Stimulated activated CD4-positive, alpha-beta T cell treated with anti-CD3 and anti-CD28 coated beads, Interleukin-12 subunit alpha, Interleukin-12 subunit beta, amount 100 ng/mL, for 24 hours (primary cell): ENCODE measurements at regions not wholly inside any gene's neighbourhood (a gene's known extent, or its start where the extent isn't known, plus 50 kb on each side); places are given as distances from the start of the nearest gene placed in this dataset.
"Not testable (repeated sequence)": the region's sequence is repeated elsewhere in the genome, so short reads cannot be mapped to it uniquely, and the experiment has no call there.

Experiments used
- DNase-seq, 2 experiments: peaks; one replicate each; pipeline ENCODE4 v3.0.0-alpha.2; 2020; ENCODE audit warnings: low read depth in 2 of 2

DNA sequence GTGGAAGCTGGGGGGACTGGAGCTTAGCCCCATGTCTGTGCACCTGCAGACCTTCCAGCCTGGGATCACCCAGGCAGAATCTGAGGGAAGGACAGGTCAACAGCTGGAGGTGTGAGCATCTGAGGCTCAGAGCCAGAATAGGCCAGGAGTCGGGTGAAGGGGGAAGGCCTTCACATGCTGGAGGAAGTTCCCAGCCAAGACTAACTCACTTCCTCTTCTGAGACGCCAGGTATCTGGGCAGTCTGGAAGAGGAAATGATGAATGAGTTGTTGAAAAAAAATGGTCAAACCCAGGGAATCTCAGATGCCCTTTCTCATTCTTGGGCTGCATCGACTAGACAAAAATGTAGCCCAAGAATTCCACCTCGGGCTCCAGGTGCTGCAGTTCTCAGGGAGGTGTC, 73.6 kb upstream of the TIAM2 start:
- DNase-seq, result no peak

- no peak for DNase-seq
Observed at GRCh38 chr6:154923199-154923869, 71.8 kb upstream of the TIAM2 start.

- DNase-seq, result no peak
Observed at GRCh38 chr6:154925130-154925529, 70.0 kb upstream of the TIAM2 start.

GRCh38 chr6:154926366-154926765, 68.7 kb upstream of the TIAM2 start:
- DNase-seq, result no peak

DNA sequence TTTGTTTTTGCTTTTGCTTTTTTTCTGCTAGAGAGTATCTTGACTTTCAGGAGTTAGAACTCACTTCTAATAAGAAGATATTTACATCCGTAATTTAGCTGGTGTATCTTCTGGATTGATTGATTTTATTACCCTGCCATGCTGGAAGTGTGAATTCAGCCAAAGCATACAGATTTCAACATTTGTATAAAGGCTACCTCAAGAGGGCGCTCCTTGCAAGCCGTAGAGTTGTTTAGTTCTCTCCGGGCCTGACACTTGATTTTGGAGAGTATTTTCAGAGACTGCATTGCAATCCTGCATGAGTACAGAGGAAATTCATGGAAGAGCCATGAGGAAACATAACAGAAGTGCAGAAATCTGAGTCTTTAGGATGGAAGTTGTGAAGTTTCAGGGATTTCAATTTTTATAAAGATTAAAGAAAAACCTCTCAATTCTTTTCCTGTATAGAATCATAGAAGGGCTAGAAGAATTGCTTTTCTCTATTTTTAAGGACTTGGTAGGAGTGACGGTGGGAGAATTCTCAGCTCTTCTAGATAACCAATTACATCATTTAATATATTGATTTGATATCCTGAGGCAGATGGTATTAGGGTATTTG, 66.7 kb upstream of the TIAM2 start:
- DNase-seq, result peak; percentile 38 to 65

GRCh38 chr6:154930451-154930851, 64.7 kb upstream of the TIAM2 start:
- DNase-seq, result no peak

DNA sequence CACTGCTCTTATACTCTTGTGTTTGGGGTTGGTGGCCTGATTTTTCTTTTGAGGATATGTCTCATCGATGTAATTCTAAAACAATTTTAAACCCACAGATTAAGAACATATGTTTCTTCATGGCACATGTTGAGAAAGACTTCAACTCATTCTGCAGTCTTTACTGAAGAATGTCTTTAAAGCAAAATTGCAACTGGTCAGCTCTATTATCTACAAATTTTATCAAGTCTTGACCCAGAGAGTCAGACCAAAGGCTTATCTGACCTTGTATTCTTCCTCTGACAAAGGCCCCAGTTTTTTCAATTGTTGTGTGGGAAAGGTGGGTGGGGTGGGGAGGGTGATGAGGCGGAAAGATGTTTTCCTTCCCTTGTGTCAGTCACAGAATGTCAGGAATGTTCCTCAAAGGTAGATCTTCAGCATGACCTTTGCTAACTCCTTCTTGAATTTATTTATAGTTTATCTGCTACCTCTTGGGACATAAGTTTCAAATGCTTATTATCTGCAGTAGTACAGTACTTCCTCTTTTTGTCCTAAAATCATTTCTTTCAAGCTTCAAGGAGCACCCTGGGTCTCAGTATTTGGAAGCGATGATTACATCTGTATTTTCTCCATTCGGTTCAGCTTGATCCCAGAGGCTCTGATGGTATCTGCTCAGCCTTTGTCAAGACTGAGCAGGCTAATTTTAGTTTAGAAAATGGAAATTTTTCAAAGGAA, 63.2 kb upstream of the TIAM2 start:
- no peak for DNase-seq

- DNase-seq, result no peak
Observed at GRCh38 chr6:154932515-154933027, 62.5 kb upstream of the TIAM2 start.

GRCh38 chr6:154933181-154933827, 61.8 kb upstream of the TIAM2 start:
- DNase-seq, result no peak

DNA sequence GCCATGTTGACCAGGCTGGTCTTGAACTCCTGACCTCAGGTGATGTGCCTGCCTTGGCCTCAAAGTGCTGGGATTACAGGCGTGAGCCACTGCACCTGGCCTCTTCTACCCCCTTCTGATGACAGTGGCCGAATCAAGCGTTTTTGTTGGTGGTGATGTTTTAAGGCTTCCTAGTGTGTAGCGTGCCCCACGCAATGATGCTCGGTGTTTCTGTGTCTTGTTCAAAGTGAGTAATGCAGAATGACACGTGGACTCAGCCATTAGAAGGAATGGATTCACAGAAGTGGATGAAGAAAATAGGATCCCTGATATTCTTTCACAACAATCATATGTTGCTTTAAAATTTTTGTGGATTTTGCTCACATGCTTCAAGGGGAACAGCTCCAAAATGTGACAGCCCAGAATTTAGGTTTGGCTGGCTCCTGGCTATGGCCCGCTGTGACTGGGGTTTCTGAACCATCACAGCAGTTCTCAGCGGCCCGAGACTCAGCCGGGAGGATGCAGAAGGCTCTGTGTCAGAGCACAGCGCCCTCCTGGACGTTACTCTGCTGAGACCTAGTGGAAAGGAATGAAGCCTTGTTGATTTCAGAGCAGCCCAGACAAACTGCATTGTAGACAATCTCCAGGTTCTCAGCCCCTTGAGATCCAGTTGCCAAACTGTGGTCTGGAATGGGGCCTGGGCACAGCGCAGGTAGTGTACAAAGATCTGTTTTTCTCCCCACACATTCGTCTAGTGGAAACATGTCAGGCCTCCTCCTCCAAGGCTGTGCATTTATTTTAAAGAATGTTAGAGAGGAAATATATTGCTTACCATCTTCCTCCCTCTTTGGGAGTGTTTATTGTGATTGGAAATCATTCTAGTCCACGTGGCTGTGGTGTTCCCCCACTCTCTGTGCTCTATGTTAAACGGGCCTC, 57.6 kb upstream of the TIAM2 start:
- no peak for DNase-seq

GRCh38 chr6:154938221-154938580, 56.9 kb upstream of the TIAM2 start:
- DNase-seq, result no peak

DNA sequence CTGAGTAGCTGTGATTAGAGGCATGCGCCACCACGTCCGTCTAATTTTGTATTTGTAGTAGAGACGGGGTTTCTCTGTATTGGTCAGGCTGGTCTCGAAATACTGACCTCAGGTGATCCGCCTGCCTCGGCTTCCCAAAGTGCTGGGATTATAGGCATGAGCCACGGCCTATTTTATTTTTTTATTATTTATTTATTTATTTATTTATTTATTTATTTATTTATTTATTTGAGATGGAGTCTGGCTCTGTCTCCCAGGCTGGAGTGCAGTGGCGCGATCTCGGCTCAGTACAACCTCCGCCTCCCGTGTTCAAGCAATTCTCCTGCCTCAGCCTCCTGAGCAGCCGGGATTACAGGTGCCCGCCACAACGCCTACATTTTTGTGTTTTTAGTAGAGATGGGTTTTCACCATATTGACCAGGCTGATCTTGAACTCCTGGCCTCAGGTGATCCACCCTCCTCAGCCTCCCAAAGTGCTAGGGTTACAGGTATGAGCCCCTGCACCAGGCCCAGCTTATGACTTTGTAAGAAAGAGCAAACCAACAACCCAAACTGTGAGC, 56.3 kb upstream of the TIAM2 start:
- DNase-seq, result not testable (repeated sequence)

DNA sequence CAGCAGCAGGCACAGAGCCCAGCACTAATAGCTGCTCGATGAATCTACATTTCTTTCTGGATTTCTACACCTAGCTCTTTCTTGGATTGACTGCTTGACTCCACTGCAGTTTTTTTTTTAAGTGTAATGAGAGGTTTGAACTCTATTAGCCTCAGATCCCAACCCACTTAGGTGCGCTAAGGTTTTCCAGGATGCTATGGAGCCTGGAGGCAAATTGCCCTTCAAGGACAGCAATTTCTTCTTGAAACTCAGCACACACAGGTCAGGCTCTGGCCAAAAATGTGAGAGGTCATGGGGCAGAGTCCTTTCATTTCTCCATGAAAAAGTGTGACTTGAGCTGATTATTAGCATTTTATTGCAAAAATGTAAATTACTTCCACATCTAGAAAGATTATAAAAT, 52.3 kb upstream of the TIAM2 start:
- DNase-seq, result no peak

DNA sequence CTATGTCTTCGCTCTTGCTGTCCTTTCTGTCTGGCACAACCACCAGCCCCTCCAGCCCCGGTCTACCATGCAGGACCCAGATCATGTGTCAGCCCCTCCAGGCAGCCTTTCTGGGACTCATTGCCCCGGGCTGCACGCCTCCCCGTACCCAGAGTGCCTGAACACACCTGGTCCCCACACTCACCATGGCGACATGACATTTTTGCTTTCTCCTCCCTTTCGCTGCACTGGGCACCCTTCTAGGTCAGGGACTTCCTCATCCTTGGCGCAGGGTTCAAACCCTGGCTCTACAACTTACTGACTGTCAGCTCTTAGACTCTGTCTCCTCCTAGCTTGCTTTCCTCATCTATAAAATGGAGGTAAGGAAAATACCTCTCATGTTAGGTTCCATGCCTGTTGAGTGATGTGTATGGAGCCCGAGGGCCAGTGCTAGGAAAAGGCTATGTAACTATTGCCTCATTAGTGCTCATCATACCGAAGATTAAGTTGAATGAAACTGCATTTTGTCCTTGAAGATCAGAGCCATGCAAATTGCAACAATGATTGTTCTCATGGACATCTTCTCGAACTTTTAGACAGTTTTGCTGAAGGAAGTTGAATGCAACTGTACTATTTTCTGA, 49.7 kb upstream of the TIAM2 start:
- no peak for DNase-seq
